ENCODE measurements at regions not wholly inside any gene's neighbourhood (a gene's known extent, or its start where the extent isn't known, plus 50 kb on each side); places are given as distances from the start of the nearest gene placed in this dataset.
A peak's percentile ranks its signal among the peaks of the same experiment; 100 is the strongest.

DNA sequence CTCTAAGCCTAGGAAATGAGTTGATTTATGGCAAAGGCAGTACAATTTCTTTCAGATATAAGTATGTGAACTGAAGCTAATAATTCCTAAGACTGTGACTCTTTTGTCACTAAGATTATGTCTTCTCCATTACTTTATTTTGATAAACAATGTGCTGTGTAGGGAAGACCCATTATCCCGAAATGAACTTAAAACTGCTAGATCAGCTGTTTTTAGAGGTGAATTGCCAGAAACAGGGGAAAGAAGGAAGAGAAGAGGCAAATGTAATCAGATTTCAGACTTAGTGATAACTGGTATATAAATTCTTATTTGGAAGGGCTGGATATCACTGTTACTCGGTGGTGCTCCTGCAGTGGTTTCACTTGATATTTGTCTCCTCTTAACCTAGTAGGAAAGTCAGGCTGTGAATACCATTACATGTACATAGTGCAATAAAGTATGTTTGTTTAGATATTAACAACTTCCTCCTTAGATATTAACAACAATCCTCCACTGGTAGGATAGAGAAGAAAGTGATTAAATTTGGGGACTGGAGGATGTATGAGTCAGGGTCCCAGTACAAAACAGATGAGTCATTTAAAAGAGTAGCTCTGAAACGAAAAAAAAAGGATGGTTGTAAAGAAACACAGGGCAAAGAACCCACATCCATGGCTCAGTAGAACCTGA lies 338.5 kb upstream of the KCNH8 start:
- DNase-seq (ENCODE audit: low read depth), result no peak
- TF ChIP-seq, protein P1, sequence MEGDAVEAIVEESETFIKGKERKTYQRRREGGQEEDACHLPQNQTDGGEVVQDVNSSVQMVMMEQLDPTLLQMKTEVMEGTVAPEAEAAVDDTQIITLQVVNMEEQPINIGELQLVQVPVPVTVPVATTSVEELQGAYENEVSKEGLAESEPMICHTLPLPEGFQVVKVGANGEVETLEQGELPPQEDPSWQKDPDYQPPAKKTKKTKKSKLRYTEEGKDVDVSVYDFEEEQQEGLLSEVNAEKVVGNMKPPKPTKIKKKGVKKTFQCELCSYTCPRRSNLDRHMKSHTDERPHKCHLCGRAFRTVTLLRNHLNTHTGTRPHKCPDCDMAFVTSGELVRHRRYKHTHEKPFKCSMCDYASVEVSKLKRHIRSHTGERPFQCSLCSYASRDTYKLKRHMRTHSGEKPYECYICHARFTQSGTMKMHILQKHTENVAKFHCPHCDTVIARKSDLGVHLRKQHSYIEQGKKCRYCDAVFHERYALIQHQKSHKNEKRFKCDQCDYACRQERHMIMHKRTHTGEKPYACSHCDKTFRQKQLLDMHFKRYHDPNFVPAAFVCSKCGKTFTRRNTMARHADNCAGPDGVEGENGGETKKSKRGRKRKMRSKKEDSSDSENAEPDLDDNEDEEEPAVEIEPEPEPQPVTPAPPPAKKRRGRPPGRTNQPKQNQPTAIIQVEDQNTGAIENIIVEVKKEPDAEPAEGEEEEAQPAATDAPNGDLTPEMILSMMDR (IDR thresholded peaks at IDR 0.05; ENCODE audit: insufficient read depth, low read depth, low read length, missing control alignments), result no peak
- no peak overlapping the region for H3K4me3 ChIP-seq (ENCODE audit: low read length)

DNA sequence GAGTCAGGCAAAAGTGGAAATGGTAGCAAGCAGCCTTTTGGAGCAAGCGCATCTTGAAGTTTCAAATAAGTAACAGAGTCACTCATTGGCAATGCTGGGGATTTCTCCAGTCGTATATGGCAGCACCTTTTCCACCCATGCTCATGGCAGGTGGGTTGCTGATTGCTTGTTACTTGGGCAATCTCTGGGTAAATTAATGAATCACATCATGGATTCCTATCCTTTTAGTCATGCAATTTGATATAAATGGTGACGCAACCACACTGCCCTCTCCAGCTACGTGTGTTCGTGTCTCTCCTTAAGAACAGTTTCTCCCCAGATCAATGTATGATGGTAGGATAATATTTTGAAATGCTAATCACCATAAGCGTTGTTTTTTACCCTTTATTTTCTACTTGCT lies 339.9 kb upstream of the KCNH8 start:
- peak; percentile 69 for DNase-seq (ENCODE audit: low read depth)

GRCh38 chr3:18807593-18807992 lies 340.7 kb upstream of the KCNH8 start:
- DNase-seq (ENCODE audit: low read depth), result no peak
- TF ChIP-seq, protein P1 (IDR thresholded peaks at IDR 0.05; ENCODE audit: insufficient read depth, low read depth, low read length, missing control alignments), result no peak
- H3K4me3 ChIP-seq (ENCODE audit: low read length), result no peak overlapping the region

More for the DNA sequence above, 339.9 kb upstream of the KCNH8 start:
- TF ChIP-seq, protein P1 (IDR thresholded peaks at IDR 0.05; ENCODE audit: insufficient read depth, low read depth, low read length, missing control alignments), result no peak
- no peak overlapping the region for H3K4me3 ChIP-seq (ENCODE audit: low read length)

DNA sequence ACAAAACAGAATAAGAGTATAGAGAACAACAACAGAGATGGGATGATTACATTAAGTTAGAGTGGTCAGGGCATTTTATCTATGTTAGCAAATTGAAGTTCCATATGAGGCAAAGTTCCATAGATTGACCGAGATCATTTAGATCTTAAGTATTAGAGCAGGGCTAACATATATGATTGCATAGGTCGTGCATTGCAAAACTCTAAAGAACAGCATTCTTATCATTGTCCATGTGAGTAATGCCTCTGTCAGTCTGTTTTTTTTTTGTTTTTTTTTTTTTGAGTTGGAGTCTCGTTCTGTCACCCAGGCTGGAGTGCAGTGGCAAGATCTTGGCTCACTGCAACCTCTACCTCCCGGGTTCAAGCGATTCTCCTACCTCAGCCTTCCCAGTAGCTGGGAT lies 341.7 kb upstream of the KCNH8 start:
- no peak overlapping the region for H3K4me3 ChIP-seq (ENCODE audit: low read length)
- peak; percentile 55 for DNase-seq (ENCODE audit: low read depth)
- TF ChIP-seq, protein P1 (IDR thresholded peaks at IDR 0.05; ENCODE audit: insufficient read depth, low read depth, low read length, missing control alignments), result no peak

DNA sequence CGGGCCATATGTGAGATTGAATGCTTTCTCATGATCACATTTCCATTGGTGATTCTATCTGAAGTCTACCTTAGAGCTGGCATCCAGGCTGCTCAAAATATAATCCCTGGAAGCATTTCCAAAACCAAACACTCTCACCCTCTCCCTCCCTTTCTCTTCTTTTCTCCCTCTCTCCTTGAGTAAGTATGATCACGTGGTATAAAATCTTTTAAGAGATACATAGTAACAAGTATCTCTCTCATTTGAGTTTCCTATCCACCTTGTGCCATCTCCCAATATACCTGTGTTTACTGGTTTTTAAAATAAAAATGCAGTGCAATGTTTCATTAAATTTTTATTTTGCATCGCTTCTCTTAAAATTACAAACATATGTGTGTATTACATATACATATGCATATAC lies 350.9 kb upstream of the KCNH8 start:
- TF ChIP-seq, protein P1 (IDR thresholded peaks at IDR 0.05; ENCODE audit: insufficient read depth, low read depth, low read length, missing control alignments), result no peak
- DNase-seq (ENCODE audit: low read depth), result no peak
- no peak overlapping the region for H3K4me3 ChIP-seq (ENCODE audit: low read length)

- H3K4me3 ChIP-seq (ENCODE audit: low read length), result no peak overlapping the region
- DNase-seq (ENCODE audit: low read depth), result no peak
- TF ChIP-seq, protein P1 (IDR thresholded peaks at IDR 0.05; ENCODE audit: insufficient read depth, low read depth, low read length, missing control alignments), result no peak
Measured at GRCh38 chr3:18795078-18795477, 353.2 kb upstream of the KCNH8 start.

- TF ChIP-seq, protein P1 (IDR thresholded peaks at IDR 0.05; ENCODE audit: insufficient read depth, low read depth, low read length, missing control alignments), result no peak
- no peak overlapping the region for H3K4me3 ChIP-seq (ENCODE audit: low read length)
- no peak for DNase-seq (ENCODE audit: low read depth)
Measured at GRCh38 chr3:18791752-18792151, 356.6 kb upstream of the KCNH8 start.

Measured in epithelial cell of esophagus (primary cell).